NCI-H1930 (cell line): ENCODE measurements at regions not wholly inside any gene's neighbourhood (a gene's known extent, or its start where the extent isn't known, plus 50 kb on each side); places are given as distances from the start of the nearest gene placed in this dataset.
"Not testable (repeated sequence)": the region's sequence is repeated elsewhere in the genome, so short reads cannot be mapped to it uniquely, and the experiment has no call there.

Experiments used
- DNase-seq, 2 experiments: peaks; one replicate each; lab custom pipeline; 2025; lab: John Stamatoyannopoulos, UW

GRCh38 chr14:38716926-38717325 lies 386.1 kb downstream of the SEC23A start:
- DNase-seq: no peak

DNA sequence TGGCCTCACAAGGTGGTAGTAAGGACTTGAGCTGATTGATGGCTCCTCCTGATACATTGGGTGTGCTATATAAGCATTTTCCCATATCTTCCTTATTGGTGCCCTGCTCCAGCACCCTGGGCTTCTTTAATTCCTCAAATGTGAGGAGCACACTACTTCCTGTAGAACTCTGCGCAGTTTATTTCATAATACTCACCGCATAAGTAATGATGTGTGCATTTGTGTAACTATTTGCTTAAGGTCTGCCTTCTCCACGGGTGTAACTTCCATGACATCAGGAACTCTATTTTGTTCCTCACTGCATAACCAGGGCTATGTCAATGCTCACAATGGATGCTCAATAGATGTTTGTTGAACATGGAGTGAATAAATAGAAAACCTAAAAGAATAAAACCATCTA lies 392.2 kb downstream of the SEC23A start:
- no peak for DNase-seq

GRCh38 chr14:38710196-38710595 lies 392.8 kb downstream of the SEC23A start:
- DNase-seq: no peak

DNA sequence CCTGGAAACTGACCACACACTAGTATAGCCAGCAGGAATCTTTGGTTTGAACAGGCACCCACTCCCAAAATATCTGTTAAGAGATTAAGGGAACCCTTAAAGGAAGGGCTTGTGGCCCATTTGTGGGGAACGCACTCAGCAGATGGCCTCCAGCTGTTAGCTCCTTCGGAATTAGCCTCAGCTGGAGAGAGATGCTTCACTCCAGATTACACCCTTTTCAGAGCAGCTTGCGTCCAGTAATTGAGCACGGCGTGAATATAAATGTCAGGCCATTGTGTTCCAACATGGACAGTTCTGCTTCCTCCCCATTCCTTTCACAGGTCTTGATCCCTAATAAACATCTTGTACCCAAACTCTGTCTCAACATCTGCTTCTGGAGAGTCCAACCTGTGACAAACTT lies 397.8 kb downstream of the SEC23A start:
- DNase-seq: no peak

DNA sequence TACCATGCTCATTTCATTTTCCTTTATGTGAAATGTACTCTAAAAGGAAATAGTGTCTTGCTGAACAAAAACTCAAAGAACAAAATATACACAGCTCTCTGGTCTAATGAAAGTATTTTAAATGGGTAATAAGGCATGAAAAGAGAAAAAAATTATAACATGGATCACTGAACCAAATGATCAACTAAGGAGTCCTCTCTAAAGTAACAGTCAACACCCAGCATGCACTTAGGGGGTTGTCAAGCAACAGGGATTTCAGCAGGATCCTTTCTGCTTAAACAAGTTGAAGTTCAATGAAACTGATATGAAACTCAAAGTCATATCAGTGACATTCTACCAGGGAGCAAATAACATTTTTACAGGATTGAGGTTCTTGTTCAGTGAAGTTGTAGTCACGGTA lies 398.8 kb downstream of the SEC23A start:
- no peak for DNase-seq

- DNase-seq: no peak
These were observed 406.1 kb downstream of the SEC23A start for GRCh38 chr14:38696925-38697324.

DNA sequence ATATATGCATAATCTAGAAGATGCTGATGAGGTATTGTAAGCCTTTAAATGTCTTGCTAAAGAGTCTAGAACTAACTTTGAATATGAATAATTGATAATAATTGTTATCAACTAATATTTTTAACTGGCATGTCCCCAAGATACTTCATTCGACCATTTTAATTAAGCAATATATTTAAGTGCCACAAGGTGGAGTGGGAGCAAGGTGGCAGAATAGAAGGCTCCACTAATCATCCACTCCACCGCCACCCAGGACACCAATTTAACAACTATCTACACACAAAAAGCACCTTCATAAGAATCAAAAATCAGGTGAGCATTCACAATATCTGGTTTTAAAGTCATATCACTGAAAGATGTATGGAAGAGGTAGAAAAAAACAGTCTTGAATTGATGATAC lies 409.6 kb downstream of the SEC23A start:
- DNase-seq: no peak

- DNase-seq: no peak
These were observed 413.1 kb upstream of the CLEC14A start for GRCh38 chr14:38669027-38669426.

DNA sequence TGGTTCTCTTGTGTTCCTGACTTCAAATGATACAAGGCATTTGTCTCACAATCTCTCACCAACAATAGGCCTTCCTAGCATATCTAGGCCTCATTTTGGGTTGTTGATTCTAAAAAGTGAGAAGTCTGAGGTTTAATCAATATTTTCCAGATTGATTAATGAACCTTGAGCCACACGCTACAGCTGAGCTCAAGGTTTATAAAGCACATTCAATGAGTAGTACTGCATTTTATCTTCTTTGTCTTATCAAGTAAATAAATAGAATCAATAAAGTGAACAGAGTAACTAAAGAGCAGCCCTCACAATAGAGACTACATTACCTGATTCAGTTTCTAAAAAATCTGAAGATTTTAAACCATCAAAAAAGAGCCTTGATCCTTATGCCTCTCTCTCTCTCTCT lies 407.5 kb upstream of the CLEC14A start:
- no peak for DNase-seq

DNA sequence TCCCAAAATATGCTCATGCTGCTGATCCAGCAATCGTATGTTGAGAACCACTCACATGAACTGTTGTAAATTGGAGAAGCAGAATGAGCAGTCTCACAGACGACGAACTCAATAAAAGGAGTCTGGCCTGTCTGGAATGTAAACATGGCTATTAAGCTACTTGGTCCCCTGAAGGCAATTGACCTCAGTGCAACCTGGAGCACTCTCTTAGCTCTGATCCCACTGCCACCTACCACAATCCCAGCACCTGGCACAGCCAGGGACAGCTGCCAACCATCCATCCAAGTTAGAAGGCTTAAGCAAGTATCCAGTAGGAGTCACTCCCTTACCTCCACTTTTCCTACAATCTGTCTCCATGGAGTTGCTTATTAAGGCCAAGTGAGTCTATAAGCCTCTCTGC lies 406.9 kb upstream of the CLEC14A start:
- DNase-seq: no peak

- no peak for DNase-seq
These were observed 390.5 kb upstream of the CLEC14A start for GRCh38 chr14:38646391-38646790.

- not testable (repeated sequence) for DNase-seq
These were observed 379.0 kb upstream of the CLEC14A start for GRCh38 chr14:38634913-38635312.

DNA sequence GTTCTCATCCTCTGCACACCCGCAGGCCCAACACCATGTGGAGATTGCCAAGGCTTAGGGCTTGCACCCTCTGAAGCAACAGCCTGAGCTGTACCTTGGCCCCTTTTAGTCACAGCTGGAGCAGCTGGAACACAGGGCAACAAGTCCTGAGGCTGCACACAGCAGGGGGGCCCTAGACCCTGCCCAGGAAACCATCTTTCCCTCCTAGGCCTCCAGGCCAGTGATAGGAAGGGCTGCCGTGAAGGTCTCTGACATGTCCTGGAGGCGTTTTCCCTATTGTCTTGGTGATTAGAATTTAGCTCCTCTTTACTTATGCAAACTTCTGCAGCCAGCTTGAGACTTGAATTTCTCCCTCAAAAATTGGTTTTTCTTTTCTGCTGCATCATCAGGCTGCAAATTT lies 373.5 kb upstream of the CLEC14A start:
- no peak for DNase-seq

GRCh38 chr14:38627163-38627562 lies 371.3 kb upstream of the CLEC14A start:
- no peak for DNase-seq

DNA sequence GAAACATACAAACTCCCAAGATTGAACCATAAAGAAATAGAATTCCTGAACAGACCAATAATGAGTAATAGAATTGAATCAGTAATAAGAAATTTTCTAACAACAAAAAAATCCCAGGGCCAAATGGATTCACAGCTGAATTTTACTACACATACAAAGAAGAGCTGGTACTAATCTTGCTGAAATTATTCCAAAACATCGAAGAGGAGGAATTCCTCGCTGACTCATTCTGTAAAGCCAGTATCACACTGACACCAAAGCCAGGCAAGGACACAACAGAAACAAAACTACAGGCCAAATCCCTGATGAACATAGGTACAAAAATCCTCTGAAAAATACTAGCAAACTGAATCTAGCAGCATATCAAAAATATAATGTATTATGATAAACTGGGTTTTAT lies 367.8 kb upstream of the CLEC14A start:
- no peak for DNase-seq

DNA sequence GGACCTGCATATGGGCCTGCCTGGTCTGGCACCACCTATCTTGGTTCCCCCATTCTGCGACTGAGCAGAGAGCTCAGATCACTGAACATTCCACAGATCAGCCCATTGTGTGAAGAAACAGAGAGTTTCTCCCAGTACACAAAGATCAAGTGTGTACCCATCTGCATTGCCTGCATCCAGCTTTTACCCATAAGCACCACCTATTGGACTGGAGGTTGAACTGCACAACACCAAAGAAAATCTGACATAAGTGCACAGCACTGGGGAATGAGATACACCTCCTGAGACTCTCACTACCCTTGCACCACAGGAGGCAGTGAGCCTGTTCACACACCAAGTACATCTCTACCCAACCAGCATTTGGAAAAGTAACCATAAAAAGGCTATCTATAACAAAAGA lies 362.6 kb upstream of the CLEC14A start:
- DNase-seq: no peak

GRCh38 chr14:38616959-38617358 lies 361.1 kb upstream of the CLEC14A start:
- no peak for DNase-seq

DNA sequence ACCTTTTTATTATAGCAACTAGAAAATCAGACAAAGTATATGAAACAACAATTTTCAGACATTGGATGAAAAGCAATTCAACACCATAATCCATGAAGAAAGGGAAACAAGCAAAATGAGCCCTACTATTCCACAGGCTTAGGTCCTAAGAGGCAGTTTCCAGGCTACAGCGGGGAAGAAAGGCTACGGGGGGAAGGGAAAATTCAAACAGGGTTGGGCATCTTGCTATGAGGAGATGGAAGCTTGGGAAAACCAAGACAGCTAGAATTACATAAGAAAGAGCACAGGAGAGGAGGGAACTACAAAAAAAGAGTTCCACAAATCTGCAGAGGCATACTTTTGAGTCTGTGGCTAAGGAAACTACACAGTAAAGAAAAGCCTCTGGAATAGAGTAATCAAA lies 356.0 kb upstream of the CLEC14A start:
- DNase-seq: peak in 1 of 2 experiments; percentile 9

- DNase-seq: no peak
These were observed 352.4 kb upstream of the CLEC14A start for GRCh38 chr14:38608244-38608643.

- DNase-seq: no peak
These were observed 349.6 kb upstream of the CLEC14A start for GRCh38 chr14:38605193-38606114.

- DNase-seq: not testable (repeated sequence)
These were observed 344.7 kb upstream of the CLEC14A start for GRCh38 chr14:38600572-38600971.

GRCh38 chr14:38593476-38593875 lies 337.6 kb upstream of the CLEC14A start:
- no peak for DNase-seq

- no peak for DNase-seq
These were observed 337.0 kb upstream of the CLEC14A start for GRCh38 chr14:38592764-38593442.
